Myocyte (in vitro differentiated cells): ENCODE measurements at regions not wholly inside any gene's neighbourhood (a gene's known extent, or its start where the extent isn't known, plus 50 kb on each side); places are given as distances from the start of the nearest gene placed in this dataset.

Experiments
- DNase-seq: peaks from one replicate; pipeline ENCODE4 v3.0.0-alpha.2; 2012; ENCODE audit warnings: low read depth

GRCh38 chr17:6938637-6939036 is 57.2 kb upstream of the ALOX12 start:
- peak; percentile 75 for DNase-seq

- peak; percentile 75 for DNase-seq
Measured at GRCh38 chr17:6940186-6940649, 55.6 kb upstream of the ALOX12 start.

GRCh38 chr17:6941989-6942388 is 53.9 kb upstream of the ALOX12 start:
- no peak for DNase-seq

GRCh38 chr17:6943406-6943805 is 52.4 kb upstream of the ALOX12 start:
- DNase-seq, result no peak
